ENCODE measurements at regions not wholly inside any gene's neighbourhood (a gene's known extent, or its start where the extent isn't known, plus 50 kb on each side); places are given as distances from the start of the nearest gene placed in this dataset.
"Not testable (repeated sequence)": the region's sequence is repeated elsewhere in the genome, so short reads cannot be mapped to it uniquely, and the experiment has no call there.

DNA sequence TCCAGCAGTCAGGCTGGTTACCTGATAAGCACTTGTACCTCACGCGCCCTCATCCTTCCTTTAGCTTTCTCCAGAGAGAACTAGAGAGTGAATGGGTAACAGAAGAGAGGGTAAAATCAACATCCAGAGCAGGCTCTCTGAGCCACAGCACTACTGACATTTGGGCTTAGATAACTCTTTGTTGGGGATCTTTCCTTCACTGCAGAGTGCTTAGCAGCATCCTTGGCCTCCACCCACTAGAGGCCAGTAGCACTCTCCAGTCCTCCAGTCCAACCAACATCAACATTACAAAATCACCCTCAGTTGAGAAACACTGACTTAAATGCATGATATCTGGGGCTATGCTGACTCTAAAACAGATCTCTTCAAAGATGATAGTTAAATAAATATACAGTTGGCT, 220.7 kb downstream of the TACR3 start:
- DNase-seq, result no peak

DNA sequence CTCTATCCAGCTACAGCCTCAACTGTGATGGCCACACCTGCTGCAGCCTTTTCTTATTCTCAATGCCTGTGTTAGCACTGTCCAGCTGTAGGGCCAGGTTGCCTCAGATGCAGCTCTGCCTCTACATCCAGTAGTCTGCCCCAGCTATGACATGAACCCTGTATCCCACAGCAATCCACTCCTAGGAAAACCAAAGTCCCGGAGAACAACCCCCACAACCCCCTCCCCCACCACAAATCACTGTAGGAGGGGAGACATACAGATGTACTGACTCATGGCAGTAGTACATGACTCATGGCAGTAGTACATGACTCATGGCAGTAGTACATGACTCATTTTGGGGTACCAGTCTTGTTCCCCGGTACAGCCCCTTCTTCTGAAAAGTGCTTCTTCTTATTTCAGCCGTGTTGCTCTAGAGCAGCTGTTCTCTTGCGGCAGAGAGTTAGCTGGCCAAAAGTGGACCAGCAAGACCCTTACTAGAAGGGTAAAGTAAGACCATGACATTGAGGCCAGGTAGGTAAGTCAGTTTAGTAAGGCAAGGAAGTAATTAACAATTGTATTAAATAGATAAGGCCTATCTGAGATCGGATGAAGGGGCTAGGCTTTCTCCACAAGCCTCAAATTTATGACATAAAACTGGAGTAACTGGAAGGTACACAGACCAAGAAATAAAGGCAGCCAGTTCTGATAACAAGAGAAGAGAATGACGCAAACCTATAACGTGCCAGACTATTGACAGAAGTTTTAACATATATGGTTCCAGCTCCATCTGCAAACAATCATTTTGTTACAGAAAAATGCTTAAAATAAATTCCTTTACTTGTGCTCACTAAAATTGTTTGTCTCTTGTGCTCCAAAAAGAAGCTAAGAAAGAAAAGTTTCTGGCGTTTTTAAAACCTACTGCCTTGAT, 221.4 kb downstream of the TACR3 start:
- DNase-seq, result peak; percentile 62

DNA sequence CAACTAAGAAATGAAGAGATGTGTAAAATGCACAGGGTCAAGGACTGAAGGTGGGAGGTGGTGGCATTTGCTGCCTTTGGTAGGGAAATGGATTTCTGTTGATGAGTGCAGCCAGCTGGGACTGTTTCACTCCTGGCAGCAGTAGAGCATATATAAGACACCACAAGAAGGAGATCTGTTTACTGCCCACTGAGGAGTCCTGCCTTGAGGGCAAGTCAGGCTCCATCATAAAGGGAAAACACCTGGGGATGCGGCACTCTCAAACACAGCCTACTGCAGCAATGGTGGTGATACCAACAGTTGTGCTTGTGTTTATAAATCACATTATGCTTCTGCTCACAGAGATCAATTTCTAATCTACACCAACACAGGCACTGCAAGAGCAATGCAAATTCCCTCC, 222.1 kb downstream of the TACR3 start:
- no peak for DNase-seq

DNA sequence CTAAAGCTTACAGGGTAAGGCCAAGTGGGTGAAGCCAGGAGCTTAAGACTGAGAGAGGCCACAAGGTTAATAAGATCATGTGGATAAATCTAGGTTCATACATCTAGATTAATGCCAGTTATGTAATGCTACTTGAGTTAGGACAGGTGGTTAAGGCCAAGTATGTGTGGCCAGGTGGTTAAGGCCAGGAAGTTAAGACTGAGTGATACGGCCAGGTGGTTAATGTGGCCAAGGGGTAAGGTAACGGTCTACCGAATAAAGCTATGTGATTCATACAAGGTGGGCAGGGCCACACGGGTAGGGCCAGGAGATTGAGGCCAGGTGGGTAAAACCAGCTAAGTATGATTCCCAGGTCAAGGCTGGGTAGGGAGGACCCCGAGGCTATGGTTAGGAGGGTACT, 223.0 kb downstream of the TACR3 start:
- DNase-seq, result no peak

DNA sequence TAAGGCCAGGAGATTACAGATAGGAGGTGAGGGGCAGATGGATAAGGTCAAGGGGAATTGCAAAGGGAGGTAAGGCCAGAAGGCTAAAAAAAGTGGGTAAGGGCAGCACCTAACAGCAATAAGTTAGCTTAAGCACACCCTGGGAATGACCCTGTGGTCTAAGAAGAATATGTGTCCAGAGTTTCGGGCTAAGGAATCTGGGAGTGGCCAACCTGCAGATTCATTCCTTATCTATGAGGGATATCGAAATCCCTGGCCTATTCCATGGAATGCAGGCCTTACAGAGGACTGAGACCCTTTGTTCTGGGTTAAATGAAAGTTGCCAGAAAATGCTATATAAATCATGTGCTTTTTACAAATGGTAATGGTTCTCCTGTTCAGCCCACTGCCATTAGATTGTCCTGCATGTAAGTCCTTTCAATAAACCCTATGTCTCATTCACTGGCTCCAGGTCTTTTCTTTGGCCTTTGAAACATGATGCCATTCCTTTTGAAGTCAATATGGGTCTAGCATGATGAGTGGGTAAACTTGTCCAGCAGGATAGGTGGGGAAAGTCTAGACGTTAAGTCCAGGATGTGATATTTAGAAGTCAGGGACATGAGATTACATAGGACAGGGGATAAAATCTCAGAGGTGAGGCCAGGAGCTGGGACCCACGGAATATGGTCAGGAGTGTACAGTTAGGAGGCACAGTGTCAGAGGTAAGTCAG, 226.2 kb downstream of the TACR3 start:
- DNase-seq, result no peak

DNA sequence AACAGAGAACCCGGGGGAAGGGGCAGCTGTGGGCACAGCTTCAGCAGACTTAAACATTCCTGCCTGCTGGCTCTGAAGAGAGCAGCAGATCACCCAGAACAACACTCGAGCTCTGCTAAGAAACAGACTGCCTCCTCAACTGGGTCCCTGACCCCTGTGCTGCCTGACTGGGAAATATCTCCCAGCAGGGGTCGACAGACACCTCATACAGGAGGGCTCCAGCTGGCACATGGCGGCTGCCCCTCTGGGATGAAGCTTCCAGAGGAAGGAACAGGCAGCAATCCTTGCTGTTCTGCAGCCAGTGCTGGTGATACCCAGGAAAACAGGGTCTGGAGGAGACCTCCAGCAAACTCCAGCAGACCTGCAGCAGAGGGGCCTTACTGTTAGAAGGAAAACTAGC, 234.5 kb downstream of the TACR3 start:
- DNase-seq, result not testable (repeated sequence)

DNA sequence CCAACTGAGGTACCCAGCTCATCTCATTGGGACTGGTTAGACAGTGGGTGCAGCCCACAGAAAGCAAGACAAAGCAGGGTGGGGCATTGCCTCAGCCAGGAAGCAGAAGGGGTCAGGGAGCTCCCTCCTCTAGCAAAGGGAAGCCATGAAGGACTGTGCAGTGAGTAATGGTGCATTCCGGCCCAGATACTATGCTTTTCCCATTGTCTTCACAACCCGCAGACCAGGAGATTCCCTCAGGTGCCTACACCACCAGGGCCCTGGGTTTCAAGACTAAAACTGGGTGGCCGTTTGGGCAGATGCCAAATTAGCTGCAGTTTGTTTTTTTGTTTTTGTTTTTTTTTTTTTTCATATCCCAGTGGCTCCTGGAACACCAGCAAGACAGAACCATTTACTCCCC, 235.3 kb downstream of the TACR3 start:
- no peak for DNase-seq

DNA sequence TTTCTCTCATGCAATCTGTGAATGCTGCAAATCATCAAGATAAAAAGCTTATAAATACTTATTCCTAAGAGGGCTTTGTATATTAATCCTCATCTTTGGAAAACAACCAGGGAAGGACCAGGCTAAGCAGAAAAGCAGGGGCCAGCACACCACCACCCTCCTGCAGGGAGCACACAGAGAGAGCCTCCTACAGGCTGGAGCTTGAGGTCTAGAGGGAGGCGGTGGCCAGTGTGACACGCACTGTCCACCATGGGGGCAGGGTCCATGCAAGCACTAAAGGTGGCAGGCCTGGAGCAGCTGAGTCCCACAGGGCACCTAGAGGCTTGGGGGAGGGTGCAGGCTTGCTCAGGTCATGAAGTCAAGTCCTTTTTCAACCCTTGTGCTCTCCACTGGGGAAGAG, 236.9 kb downstream of the TACR3 start:
- DNase-seq, result no peak

DNA sequence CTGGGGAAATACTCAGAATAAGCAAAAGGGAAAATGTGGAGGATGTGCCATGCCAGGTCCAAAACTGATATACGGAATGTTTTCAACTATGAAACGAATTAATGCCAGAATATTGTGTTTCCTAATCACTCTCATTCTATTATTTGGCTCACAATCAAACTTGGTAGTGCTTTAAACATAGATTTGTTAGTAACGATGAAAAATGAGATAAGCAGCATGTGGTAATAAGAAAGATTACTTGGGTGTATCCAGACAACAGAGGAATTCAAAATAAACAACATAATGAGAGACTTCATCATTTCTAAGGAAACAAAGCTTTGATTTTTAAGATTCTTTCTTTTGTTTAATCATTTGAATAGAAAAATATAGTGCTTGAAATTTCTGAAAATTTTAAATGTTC, 237.3 kb downstream of the TACR3 start:
- no peak for DNase-seq

DNA sequence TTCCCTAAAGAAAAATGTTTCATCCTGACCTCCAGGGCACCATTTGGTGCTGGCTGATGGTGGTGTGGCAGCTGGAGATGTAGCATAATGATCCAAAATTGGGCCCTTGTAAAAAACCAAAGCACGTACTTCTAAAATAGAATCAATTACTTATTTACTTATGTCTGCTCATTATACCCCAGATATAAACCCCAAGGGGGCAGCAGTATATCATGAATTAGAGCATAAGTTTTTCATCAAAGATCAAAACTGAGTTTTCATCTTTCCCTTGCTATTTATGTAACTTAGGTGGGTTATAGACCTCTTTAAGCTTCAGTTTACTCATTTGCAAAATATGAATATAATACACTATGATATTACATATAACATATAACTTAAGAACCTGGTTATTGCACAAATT, 241.1 kb downstream of the TACR3 start:
- no peak for DNase-seq

DNA sequence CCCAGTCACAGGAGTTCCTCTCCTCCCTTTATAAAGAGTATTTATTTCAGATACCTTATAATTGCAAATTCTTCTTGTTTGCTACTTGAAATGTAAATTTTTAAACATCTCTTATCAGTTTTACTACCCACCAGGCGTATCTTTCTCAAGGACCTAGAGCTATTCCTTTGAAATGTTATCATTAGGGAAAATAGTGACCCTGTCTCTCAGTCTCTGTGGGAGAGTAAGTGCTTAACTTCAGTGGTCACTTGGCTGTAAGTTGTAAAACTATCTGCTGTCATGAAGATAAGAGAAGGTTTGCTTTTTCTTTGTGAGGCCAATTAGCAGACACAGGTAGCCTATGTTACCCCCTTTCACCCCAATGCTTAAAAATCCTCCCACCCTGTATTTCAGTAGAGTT, 241.6 kb downstream of the TACR3 start:
- no peak for DNase-seq

DNA sequence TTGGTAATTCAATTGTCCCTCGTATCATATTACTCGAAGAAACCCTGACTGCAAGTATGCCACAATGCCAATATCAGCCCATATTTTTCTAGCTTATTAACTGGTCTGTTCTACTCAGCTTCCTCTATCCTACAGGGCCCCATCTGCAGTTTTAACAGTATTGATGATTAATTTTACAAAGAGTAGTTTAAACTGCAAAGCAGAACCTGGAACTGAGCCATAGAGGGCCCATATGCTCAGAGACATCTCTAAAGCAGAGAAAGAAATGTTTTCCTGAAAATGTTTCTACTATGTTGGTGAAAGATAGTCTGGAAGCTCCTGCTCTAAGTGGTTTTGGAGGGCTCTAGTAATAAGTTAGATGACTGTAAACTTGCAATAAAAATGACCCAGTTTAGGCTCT, 259.4 kb upstream of the CENPE start:
- DNase-seq, result no peak

DNA sequence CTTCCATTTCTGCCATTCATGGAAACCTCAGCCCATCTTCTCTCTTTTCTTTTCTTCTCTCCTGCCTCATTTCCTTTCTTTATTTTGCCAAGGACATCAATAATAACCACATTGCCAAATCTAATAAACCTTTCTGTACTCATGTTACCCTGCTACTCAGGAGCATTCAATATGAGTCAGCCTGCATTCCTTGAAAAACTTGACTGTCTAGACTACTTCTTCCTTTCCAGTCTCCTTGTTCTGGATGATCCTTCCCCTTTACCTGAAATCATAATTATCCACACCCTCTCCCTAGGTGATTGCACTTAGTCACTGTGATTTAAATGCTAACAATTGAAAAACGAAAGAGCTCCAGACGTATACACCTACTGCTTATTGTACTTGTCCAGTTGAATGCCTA, 253.2 kb upstream of the CENPE start:
- no peak for DNase-seq

DNA sequence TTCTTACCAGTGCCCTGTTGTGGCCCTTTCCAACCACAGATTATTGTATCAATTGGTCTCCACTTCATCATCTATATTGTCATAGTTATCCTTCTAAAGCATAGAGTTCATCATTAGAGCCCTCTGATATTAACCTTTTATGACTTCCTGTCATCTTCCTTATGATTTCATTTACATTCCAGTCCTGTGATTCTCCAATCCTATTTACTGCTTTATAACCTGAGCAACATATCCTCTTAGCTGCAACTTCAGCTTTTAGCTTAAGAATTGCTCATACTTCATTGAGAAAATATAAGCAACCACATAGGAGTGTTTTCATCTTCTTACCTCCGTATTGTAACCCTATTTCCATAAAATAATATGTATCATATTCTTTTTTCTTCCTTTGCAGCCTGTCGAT, 252.6 kb upstream of the CENPE start:
- no peak for DNase-seq

DNA sequence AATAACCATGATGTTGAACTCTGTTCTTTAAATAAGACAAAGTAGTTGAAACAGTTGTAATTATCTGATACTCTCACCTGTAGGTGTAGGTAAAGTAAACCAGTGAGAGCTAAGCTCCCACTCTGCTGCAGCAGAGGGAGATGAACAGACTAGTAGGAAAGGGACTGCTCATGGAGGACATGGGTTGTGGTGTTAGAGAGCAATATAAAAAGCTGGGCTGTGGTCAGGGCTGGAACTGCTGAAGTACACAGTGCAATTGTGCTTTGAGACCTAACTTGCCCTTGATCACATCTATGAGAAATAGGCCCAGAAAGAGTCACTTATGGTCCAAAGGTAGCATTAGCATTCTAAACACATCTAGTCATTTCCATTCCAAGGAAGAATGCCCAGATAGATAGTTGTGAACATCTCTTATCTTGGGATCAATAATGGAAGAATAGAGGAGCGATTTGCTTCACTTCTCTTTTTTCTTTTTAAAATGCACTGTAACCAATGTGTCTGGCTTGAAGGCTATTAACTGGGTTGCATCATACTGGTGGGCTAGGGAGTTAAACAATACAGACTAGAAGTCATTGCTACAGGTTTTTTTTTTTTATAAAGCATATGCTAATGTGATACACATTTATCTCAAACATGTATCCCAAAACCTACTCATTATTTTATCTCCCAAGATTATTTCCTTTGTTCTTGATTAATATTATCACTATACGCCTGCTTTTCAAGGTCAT, 251.3 kb upstream of the CENPE start:
- DNase-seq, result no peak

DNA sequence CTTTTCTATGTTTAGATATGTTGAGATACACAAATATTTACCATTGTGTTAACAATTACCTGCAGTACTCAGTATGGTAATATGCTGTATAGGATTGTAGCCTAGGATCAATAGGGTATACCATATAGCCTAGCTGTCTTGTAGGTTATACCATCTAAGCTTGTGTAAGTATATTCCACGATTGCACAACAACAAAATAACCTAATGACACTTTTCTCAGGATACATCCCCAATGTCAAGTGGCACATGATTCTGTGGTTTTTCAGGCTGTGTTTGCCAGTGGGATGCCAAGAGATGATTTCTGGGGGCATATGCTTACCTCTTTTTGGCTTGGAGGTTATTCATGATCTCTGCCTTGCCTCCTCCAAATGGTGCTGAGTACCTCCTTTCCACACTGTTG, 247.2 kb upstream of the CENPE start:
- no peak for DNase-seq

DNA sequence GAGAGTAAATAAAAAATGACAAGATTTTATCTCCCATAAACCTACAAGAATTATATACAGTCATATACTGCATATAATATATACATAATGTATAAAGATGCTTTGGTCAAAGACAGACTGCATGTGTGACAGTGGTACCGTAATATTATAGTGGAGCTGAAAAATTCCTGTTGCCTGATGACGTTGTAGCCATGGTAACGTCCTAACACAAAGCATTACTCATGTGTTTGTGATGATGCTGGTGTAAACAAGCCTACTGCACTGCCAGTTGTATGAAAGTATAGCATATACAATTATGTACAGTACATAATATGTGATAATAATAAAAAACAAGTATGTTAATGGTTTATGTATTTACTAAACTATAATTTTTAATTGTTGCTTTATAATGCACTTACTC, 245.2 kb upstream of the CENPE start:
- peak; percentile 33 for DNase-seq

DNA sequence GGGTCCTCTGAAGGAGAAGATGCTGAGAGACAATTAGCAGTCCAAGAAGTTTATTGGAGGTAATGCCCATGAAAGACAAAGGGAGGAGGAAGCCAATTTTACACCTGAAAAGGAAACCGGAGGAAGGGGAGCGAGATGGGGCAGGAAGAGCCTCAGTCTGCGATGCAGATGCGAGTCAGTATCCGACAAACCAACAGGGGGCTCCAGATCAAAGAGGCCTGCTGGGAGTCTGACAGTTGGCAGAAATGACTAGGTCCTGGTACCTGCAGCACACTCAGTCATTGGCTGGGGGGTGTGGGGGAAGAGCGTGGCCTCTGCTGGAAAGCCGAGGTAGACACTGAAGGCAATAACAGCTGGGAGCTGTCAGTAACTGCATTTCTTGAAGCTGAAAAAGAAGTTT, 231.1 kb upstream of the CENPE start:
- DNase-seq, result no peak

DNA sequence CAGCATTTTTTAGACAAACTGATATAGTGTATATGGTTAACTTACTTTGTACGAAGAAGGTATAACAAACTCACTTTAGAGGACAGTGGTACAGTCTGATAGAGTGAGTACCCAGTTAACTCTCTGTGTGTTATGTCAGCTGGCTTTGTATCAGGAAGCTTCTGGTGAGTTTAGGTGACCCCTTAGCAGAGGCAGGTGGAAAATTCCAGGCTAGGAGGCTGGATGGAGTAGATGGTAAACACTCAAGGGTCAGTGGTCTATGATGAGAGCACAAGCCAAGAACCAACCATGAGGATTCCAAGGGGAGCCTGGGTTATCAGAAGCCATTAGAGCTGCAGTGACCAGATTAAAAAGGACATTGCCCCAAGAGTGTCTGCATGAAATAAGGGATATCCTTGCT, 227.3 kb upstream of the CENPE start:
- no peak for DNase-seq

DNA sequence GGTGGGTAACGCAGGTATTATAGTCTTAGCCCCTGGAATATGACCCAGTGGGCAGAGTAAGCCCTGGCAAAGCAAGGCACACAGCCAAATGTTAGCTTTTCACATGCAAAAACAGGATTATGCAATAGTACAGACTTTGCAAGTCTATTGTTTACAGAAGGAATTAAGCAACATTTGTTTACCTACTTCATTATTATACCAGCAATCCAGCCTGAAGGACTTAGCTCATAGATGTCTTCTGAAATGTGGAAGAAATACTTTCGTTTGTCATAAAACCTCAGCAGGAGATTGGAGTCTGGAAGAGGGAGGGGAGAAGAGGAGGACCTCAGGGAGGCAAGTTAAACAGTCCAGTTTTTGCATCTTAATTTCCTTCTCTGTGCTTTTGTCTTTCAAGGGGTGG, 226.7 kb upstream of the CENPE start:
- DNase-seq, result no peak

DNA sequence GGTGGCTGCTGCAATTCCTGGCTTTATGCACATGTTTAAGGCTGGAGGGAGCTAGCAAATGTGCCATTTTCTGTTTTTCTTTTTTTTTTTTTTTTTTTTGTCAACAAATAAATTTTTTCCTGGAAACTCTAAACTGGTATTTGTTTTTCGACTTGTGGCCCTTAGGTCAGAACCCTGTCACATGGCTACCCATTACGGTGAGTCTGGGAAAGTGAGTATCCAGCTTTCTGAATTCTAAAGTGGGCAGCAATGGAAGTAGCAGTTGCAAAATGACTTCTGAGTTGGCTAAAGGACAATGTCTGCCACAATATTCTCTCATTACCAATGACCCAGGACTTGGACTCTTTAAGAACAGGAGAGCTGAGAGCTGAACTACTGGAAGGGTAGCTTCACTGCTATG, 225.1 kb upstream of the CENPE start:
- no peak for DNase-seq

DNA sequence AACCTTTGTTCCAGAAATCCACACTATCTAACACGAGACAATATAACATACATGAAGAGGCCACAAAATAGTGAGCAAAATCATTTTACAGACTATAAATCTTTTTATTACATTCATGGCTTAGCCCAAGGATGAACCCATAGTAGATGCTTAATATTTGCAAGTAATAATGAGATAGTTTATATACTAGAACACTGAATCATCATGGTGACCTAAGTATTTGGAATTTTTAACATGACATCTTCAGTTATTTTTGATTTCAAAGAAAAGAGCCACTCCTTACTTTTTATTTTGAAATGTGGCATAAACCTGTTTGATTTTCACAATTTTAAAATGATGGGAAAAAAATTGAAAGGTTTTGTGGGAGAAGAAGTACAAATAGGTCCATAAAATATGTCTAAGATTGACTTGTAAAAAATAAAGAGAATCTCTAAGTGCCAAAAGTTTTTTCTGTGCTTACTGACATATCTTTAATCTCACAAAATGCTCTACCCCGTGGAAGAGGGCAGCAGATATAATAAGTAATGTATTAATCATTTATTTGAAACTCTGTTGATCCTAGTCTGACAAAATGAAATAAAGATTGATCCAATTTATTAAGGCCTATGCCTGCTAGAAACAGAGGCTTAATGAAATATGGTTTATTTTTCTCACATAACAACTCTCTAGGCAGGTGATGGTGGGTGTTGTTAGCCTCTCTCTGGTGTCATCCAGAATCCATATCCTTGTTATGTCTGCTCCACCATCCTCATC, 224.5 kb upstream of the CENPE start:
- no peak for DNase-seq

DNA sequence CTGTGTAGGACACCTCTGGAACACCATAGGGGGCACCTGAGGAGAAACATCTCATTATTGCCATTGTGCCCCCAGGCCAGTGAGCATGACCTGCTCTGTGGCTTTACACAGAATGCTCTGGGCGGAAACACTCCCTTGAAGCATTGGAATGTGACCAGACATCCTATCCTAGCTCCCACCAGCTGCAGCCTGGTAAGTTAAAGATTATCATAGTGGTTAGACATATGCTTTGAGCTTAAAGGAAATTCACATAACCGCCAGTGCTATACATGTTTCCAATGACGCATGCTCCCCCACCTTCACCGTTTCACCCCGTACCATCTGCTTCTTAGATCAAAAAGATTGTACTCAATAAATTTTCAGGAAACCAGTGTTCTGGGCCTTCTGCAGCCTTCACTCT, 217.7 kb upstream of the CENPE start:
- no peak for DNase-seq
